GM21529 (cell line): ENCODE measurements at regions not wholly inside any gene's neighbourhood (a gene's known extent, or its start where the extent isn't known, plus 50 kb on each side); places are given as distances from the start of the nearest gene placed in this dataset.
"Not testable (repeated sequence)": the region's sequence is repeated elsewhere in the genome, so short reads cannot be mapped to it uniquely, and the experiment has no call there.

Source experiments
- ATAC-seq: cut with Tn5 transposase; IDR thresholded peaks from one replicate; pipeline ENCODE4 v1.9.1; 2021; ENCODE audit not compliant: unreplicated experiment

GRCh38 chr7:121745856-121746255 lies 127.1 kb upstream of the PTPRZ1 start:
- no peak for ATAC-seq

GRCh38 chr7:121744877-121745276 lies 128.1 kb upstream of the PTPRZ1 start:
- ATAC-seq = no peak

GRCh38 chr7:121744319-121744718 lies 128.6 kb upstream of the PTPRZ1 start:
- ATAC-seq = no peak

- ATAC-seq = no peak
These were observed 131.1 kb upstream of the PTPRZ1 start for GRCh38 chr7:121741896-121742295.

GRCh38 chr7:121739465-121739864 lies 133.5 kb upstream of the PTPRZ1 start:
- no peak for ATAC-seq

- ATAC-seq = no peak
These were observed 142.1 kb upstream of the PTPRZ1 start for GRCh38 chr7:121730869-121731268.

GRCh38 chr7:121714559-121715303 lies 158.2 kb upstream of the PTPRZ1 start:
- ATAC-seq = no peak

- not testable (repeated sequence) for ATAC-seq
These were observed 160.0 kb upstream of the PTPRZ1 start for GRCh38 chr7:121712961-121713360.

- no peak for ATAC-seq
These were observed 175.1 kb upstream of the PTPRZ1 start for GRCh38 chr7:121697731-121698316.

GRCh38 chr7:121696954-121697353 lies 176.0 kb upstream of the PTPRZ1 start:
- ATAC-seq = no peak

GRCh38 chr7:121689749-121690148 lies 183.2 kb upstream of the PTPRZ1 start:
- ATAC-seq = no peak

- no peak for ATAC-seq
These were observed 191.3 kb upstream of the PTPRZ1 start for GRCh38 chr7:121681700-121682099.

- ATAC-seq = no peak
These were observed 196.8 kb upstream of the PTPRZ1 start for GRCh38 chr7:121676168-121676567.

- ATAC-seq = not testable (repeated sequence)
These were observed 198.5 kb upstream of the PTPRZ1 start for GRCh38 chr7:121674455-121674854.

GRCh38 chr7:121669144-121669543 lies 203.8 kb upstream of the PTPRZ1 start:
- no peak for ATAC-seq

- ATAC-seq = no peak
These were observed 206.7 kb upstream of the PTPRZ1 start for GRCh38 chr7:121666306-121666705.

GRCh38 chr7:121643320-121643719 lies 229.6 kb upstream of the PTPRZ1 start:
- ATAC-seq = no peak

GRCh38 chr7:121639705-121640104 lies 233.3 kb upstream of the PTPRZ1 start:
- no peak for ATAC-seq

- ATAC-seq = no peak
These were observed 234.7 kb upstream of the PTPRZ1 start for GRCh38 chr7:121638286-121638685.

GRCh38 chr7:121634356-121634755 lies 238.2 kb upstream of the FAM3C start:
- ATAC-seq = no peak

GRCh38 chr7:121633186-121633585 lies 237.1 kb upstream of the FAM3C start:
- ATAC-seq = no peak

- ATAC-seq = no peak
These were observed 228.8 kb upstream of the FAM3C start for GRCh38 chr7:121624958-121625357.
